Hepatocyte (in vitro differentiated cells): ENCODE measurements at regions not wholly inside any gene's neighbourhood (a gene's known extent, or its start where the extent isn't known, plus 50 kb on each side); places are given as distances from the start of the nearest gene placed in this dataset.

Source experiments
- EZH2phosphoT487 ChIP-seq: fragments of 200-600 bp; sonication (generic); IDR thresholded peaks from one replicate; pipeline ENCODE4 v1.6.1; 2018; ENCODE audit warnings: antibody characterized with exemption, mild to moderate bottlenecking, low read depth, moderate library complexity; ENCODE audit not compliant: unreplicated experiment, severe bottlenecking
- TF ChIP-seq, protein P1 (sequence below): fragments of 200-600 bp; sonication (generic); IDR thresholded peaks from 2 replicates; pipeline ENCODE4 v1.5.1; 2016; ENCODE audit warnings: antibody characterized with exemption, mild to moderate bottlenecking; ENCODE audit not compliant: poor library complexity

DNA sequence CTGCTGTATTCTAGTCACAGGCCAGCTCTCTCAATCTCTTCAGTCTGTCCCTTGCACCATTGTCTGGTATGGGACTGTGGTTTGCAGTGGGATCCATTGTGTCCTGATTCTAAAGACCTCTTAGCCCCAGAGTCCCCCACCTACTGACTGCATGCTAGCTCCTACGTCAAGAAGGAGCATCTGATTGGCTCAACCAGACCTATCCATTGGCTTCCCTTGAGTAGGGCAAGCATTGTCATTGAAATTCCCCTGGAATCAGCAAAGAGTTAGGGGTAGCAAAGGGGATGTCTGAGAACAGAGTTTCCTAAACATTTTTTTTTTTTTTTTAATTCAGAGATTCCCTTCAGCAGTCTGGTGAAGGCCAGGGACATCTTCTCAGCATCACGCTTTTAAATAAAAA is 175.3 kb upstream of the MPHOSPH6 start:
- no peak for TF ChIP-seq EZH2phosphoT487
- TF ChIP-seq, protein P1, sequence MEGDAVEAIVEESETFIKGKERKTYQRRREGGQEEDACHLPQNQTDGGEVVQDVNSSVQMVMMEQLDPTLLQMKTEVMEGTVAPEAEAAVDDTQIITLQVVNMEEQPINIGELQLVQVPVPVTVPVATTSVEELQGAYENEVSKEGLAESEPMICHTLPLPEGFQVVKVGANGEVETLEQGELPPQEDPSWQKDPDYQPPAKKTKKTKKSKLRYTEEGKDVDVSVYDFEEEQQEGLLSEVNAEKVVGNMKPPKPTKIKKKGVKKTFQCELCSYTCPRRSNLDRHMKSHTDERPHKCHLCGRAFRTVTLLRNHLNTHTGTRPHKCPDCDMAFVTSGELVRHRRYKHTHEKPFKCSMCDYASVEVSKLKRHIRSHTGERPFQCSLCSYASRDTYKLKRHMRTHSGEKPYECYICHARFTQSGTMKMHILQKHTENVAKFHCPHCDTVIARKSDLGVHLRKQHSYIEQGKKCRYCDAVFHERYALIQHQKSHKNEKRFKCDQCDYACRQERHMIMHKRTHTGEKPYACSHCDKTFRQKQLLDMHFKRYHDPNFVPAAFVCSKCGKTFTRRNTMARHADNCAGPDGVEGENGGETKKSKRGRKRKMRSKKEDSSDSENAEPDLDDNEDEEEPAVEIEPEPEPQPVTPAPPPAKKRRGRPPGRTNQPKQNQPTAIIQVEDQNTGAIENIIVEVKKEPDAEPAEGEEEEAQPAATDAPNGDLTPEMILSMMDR: no peak
